IMR-90 (cell line): ENCODE measurements at regions not wholly inside any gene's neighbourhood (a gene's known extent, or its start where the extent isn't known, plus 50 kb on each side); places are given as distances from the start of the nearest gene placed in this dataset.

Experiments
- ATAC-seq: fragments of 200-7000 bp; cut with Tn5 transposase; 2 replicates; pipeline ENCODE4 v1.9.1; 2020; ENCODE audit warnings: low read depth, mild to moderate bottlenecking, moderate library complexity
- BruUV-seq: library from RNA; stranded (reverse); fragments of 400-500 nt; replicated peaks from 2 replicates; lab custom pipeline; 2021; lab: Mats Ljungman, UMichigan
- CTCF ChIA-PET: fragments of 300-600 bp; formaldehyde crosslinking; extraction: SDS; loops from one replicate; lab custom pipeline; 2021; ENCODE audit warnings: antibody characterized with exemption; lab: Yijun Ruan, JAX
- POLR2A ChIA-PET: fragments of 300-600 bp; sonication (Branson Sonifier 250); formaldehyde crosslinking; loops from one replicate; lab custom pipeline; 2022; ENCODE audit warnings: antibody characterized with exemption; ENCODE audit not compliant: unreplicated experiment; lab: Charles Lee
- DNase-seq: peaks from one replicate; pipeline ENCODE4 v3.0.0; 2013
- H2AFZ ChIP-seq: replicated peaks from 2 replicates; pipeline ENCODE3; 2013; ENCODE audit warnings: low read length, mild to moderate bottlenecking; ENCODE audit not compliant: poor library complexity
- H2AK5ac ChIP-seq: 2 replicates; pipeline ENCODE4 v1.6.1; 2013; ENCODE audit warnings: low read depth, low read length, inconsistent platforms
- H2AK9ac ChIP-seq: replicated peaks from 2 replicates; pipeline ENCODE3; 2013; ENCODE audit warnings: mild to moderate bottlenecking, low read depth, low read length, moderate library complexity; ENCODE audit not compliant: poor library complexity
- H2BK120ac ChIP-seq: 2 replicates; pipeline ENCODE4 v1.6.1; 2013; ENCODE audit warnings: low read depth, low read length, inconsistent platforms
- H2BK15ac ChIP-seq: 3 replicates; pipeline ENCODE4 v1.6.1; 2013; ENCODE audit warnings: low read depth, low read length, inconsistent platforms
- H2BK20ac ChIP-seq: 2 replicates; pipeline ENCODE4 v1.6.1; 2013; ENCODE audit warnings: low read depth, mild to moderate bottlenecking, inconsistent platforms, low read length, moderate library complexity
- H2BK5ac ChIP-seq: 2 replicates; pipeline ENCODE4 v1.6.1; 2013; ENCODE audit warnings: mild to moderate bottlenecking, low read depth, low read length, inconsistent platforms; ENCODE audit not compliant: poor library complexity, severe bottlenecking
- H3K14ac ChIP-seq: replicated peaks from 2 replicates; pipeline ENCODE4 v1.6.1; 2013; ENCODE audit warnings: low read depth, low read length, inconsistent platforms
- H3K18ac ChIP-seq: 2 replicates; pipeline ENCODE4 v1.6.1; 2013; ENCODE audit warnings: low read depth, low read length, control low read depth
- H3K23ac ChIP-seq: 2 replicates; pipeline ENCODE4 v1.6.1; 2013; ENCODE audit warnings: low read depth, low read length, inconsistent platforms
- H3K27ac ChIP-seq: 2 replicates; pipeline ENCODE4 v1.5.1; 2013; ENCODE audit warnings: mild to moderate bottlenecking, control low read depth, low read length; ENCODE audit not compliant: insufficient read depth
- H3K27me3 ChIP-seq: 2 replicates; pipeline ENCODE4 v1.6.1; 2013; ENCODE audit warnings: low read length; ENCODE audit not compliant: control insufficient read depth, insufficient read depth
- H3K36me3 ChIP-seq: 2 replicates; pipeline ENCODE4 v1.6.1; 2013; ENCODE audit warnings: low read length, mixed read lengths; ENCODE audit not compliant: control insufficient read depth, insufficient read depth
- H3K4ac ChIP-seq: 2 replicates; pipeline ENCODE4 v1.6.1; 2013; ENCODE audit warnings: low read depth, low read length, inconsistent platforms
- H3K4me1 ChIP-seq: 2 replicates; pipeline ENCODE4 v1.6.1; 2013; ENCODE audit warnings: low read length, mixed read lengths; ENCODE audit not compliant: control insufficient read depth, insufficient read depth
- H3K4me2 ChIP-seq: 2 replicates; pipeline ENCODE4 v1.6.1; 2013; ENCODE audit warnings: low read depth, mild to moderate bottlenecking, control low read depth, low read length, moderate library complexity
- H3K4me3 ChIP-seq: 2 replicates; pipeline ENCODE4 v1.5.1; 2013; ENCODE audit warnings: low read depth, mild to moderate bottlenecking, control low read depth, low read length, moderate library complexity; ENCODE audit not compliant: insufficient read depth
- H3K56ac ChIP-seq: 2 replicates; pipeline ENCODE4 v1.6.1; 2013; ENCODE audit warnings: low read length, inconsistent platforms; ENCODE audit not compliant: insufficient read depth; ENCODE audit errors: extremely low read depth
- H3K79me1 ChIP-seq, 2 experiments: 2 replicates each; pipeline ENCODE4 v1.6.1; 2013; ENCODE audit warnings: low read length in 2 of 2, inconsistent platforms in 1 of 2, low read depth in 1 of 2
- H3K9ac ChIP-seq: 2 replicates; pipeline ENCODE4 v1.6.1; 2013; ENCODE audit warnings: low read depth, low read length, control low read depth
- H3K9me1 ChIP-seq: 2 replicates; pipeline ENCODE4 v1.6.1; 2013; ENCODE audit warnings: low read length, inconsistent platforms; ENCODE audit not compliant: insufficient read depth
- H3K9me3 ChIP-seq: 2 replicates; pipeline ENCODE4 v1.6.1; 2013; ENCODE audit warnings: low read length; ENCODE audit not compliant: control insufficient read depth, insufficient read depth
- H4K20me1 ChIP-seq: 2 replicates; pipeline ENCODE4 v1.6.1; 2013; ENCODE audit warnings: low read length, inconsistent platforms; ENCODE audit not compliant: insufficient read depth
- H4K5ac ChIP-seq: 2 replicates; pipeline ENCODE4 v1.6.1; 2013; ENCODE audit warnings: mild to moderate bottlenecking, low read depth, low read length, control low read depth
- H4K8ac ChIP-seq, 2 experiments: 2 replicates each; pipeline ENCODE4 v1.6.1; 2013; ENCODE audit warnings: low read depth in 2 of 2, low read length in 2 of 2, control low read depth in 1 of 2, inconsistent platforms in 1 of 2
- H4K91ac ChIP-seq: 2 replicates; pipeline ENCODE4 v1.6.1; 2013; ENCODE audit warnings: low read depth, low read length, inconsistent platforms; ENCODE audit not compliant: insufficient read depth
- BHLHE40 ChIP-seq: fragments of 150-350 bp; IDR thresholded peaks from 2 replicates; pipeline ENCODE4 v1.6.1; 2016; ENCODE audit warnings: mild to moderate bottlenecking, low read depth, low read length
- CEBPB ChIP-seq: IDR thresholded peaks from 2 replicates; pipeline ENCODE4 v1.6.1; 2012; ENCODE audit warnings: low read depth, low read length, improper control_type of control experiment
- CHD1 ChIP-seq: IDR thresholded peaks from 2 replicates; pipeline ENCODE4 v1.6.1; 2012; ENCODE audit warnings: low read depth, low read length, improper control_type of control experiment
- FOS ChIP-seq: fragments of 150-350 bp; IDR thresholded peaks from 2 replicates; pipeline ENCODE4 v1.6.1; 2016; ENCODE audit warnings: low read depth, low read length
- MAFK ChIP-seq: IDR thresholded peaks from 2 replicates; pipeline ENCODE4 v1.6.1; 2012; ENCODE audit warnings: low read depth, low read length, improper control_type of control experiment
- MAZ ChIP-seq: IDR thresholded peaks from 2 replicates; pipeline ENCODE4 v1.6.1; 2012; ENCODE audit warnings: low read depth, mild to moderate bottlenecking, low read length, improper control_type of control experiment, moderate library complexity, borderline replicate concordance
- MXI1 ChIP-seq: IDR thresholded peaks from 2 replicates; pipeline ENCODE4 v1.6.1; 2012; ENCODE audit warnings: low read depth, mild to moderate bottlenecking, low read length, moderate library complexity, borderline replicate concordance
- NFE2L2 ChIP-seq: fragments of 150-350 bp; IDR thresholded peaks from 2 replicates; pipeline ENCODE4 v1.6.1; 2016; ENCODE audit warnings: low read depth, mild to moderate bottlenecking, low read length
- POLR2A ChIP-seq: IDR thresholded peaks from 2 replicates; pipeline ENCODE4 v1.6.1; 2012; ENCODE audit warnings: mild to moderate bottlenecking, low read depth, low read length
- RAD21 ChIP-seq: IDR thresholded peaks from 2 replicates; pipeline ENCODE4 v1.6.1; 2012; ENCODE audit warnings: low read length, improper control_type of control experiment
- RCOR1 ChIP-seq: IDR thresholded peaks from 2 replicates; pipeline ENCODE4 v1.6.1; 2012; ENCODE audit warnings: mild to moderate bottlenecking, low read length, improper control_type of control experiment; ENCODE audit not compliant: insufficient replicate concordance
- RFX5 ChIP-seq: IDR thresholded peaks from 2 replicates; pipeline ENCODE4 v1.8.0; 2012; ENCODE audit warnings: low read depth, mild to moderate bottlenecking, low read length, moderate library complexity
- SMC3 ChIP-seq: fragments of 150-350 bp; IDR thresholded peaks from 2 replicates; pipeline ENCODE4 v1.6.1; 2016; ENCODE audit warnings: low read depth, mild to moderate bottlenecking, antibody characterized with exemption, low read length, moderate library complexity
- WGBS, 2 experiments: methylation state at CpG; one replicate each; pipeline versions ENCODE4 v1.1.5 to v1.1.7; 2013; ENCODE audit warnings: missing lambda C conversion rate in 2 of 2; ENCODE audit not compliant: insufficient read length in 1 of 2; ENCODE audit errors: extremely low coverage in 2 of 2; 5-methylcytosine and 5-hydroxymethylcytosine counted together
- dilution Hi-C: fragments of 300-500 bp; cut with HindIII; formaldehyde crosslinking; loops from one replicate; pipeline ENCODE4 v1.14.3; 2018; ENCODE audit warnings: low sequenced_read_pairs; ENCODE audit not compliant: unreplicated experiment
- in situ Hi-C: fragments of 300-500 bp; cut with MboI; formaldehyde crosslinking; loops from 3 replicates; pipeline ENCODE4 v1.14.3; 2019; ENCODE audit warnings: low sequenced_read_pairs, inconsistent platforms, mixed read lengths
- intact Hi-C: fragments of 100-400 bp; cut with micrococcal nuclease; formaldehyde crosslinking; loops from 2 replicates; pipeline ENCODE4 v1.10.0; 2022
- TF ChIP-seq, protein P1 (sequence below): conservative IDR thresholded peaks from 2 replicates; pipeline ENCODE4 v1.5.1; 2012; ENCODE audit warnings: mild to moderate bottlenecking, low read depth, low read length, improper control_type of control experiment
- TF ChIP-seq, protein P2 (sequence below): fragments of 150-350 bp; IDR thresholded peaks from 2 replicates; pipeline ENCODE4 v1.6.1; 2017; ENCODE audit warnings: mild to moderate bottlenecking, antibody characterized with exemption, low read length, low read depth
- TF ChIP-seq, protein P3 (sequence below): fragments of 150-350 bp; IDR thresholded peaks from 2 replicates; pipeline ENCODE4 v1.6.1; 2016; ENCODE audit warnings: low read depth, mild to moderate bottlenecking, low read length, moderate library complexity, borderline replicate concordance

DNA sequence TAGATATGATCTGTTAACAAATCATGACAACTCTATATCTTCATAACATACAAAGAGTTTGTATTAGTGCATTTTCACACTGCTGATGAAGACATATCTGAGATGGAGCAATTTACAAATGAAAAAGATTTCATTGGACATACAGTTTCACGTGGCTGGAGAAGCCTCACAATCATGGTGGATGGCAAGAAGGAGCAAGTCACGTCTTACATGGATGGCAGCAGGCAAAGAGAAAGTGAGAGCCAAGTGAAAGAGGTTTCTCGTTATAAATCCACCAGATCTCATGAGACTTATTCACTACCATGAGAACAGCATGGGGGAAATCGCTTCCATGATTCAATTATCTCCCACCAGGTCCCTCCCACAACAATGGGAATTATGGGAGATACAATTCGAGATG lies 157.6 kb downstream of the DUSP6 start:
- in situ Hi-C loops = no loop called here
- H3K4me2 ChIP-seq = no peak overlapping the region

More for the DNA sequence above, 157.6 kb downstream of the DUSP6 start:
- no peak for ATAC-seq
- no peak overlapping the region for H3K9ac ChIP-seq
- H4K5ac ChIP-seq = no peak overlapping the region
- H4K91ac ChIP-seq = no peak overlapping the region
- no peak overlapping the region for H3K56ac ChIP-seq
- no peak overlapping the region for H3K4ac ChIP-seq
- H3K27ac ChIP-seq = no peak overlapping the region
- H2AK9ac ChIP-seq = no peak overlapping the region
- TF ChIP-seq, protein P1, sequence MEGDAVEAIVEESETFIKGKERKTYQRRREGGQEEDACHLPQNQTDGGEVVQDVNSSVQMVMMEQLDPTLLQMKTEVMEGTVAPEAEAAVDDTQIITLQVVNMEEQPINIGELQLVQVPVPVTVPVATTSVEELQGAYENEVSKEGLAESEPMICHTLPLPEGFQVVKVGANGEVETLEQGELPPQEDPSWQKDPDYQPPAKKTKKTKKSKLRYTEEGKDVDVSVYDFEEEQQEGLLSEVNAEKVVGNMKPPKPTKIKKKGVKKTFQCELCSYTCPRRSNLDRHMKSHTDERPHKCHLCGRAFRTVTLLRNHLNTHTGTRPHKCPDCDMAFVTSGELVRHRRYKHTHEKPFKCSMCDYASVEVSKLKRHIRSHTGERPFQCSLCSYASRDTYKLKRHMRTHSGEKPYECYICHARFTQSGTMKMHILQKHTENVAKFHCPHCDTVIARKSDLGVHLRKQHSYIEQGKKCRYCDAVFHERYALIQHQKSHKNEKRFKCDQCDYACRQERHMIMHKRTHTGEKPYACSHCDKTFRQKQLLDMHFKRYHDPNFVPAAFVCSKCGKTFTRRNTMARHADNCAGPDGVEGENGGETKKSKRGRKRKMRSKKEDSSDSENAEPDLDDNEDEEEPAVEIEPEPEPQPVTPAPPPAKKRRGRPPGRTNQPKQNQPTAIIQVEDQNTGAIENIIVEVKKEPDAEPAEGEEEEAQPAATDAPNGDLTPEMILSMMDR = no peak
- TF ChIP-seq POLR2A = no peak
- TF ChIP-seq BHLHE40 = no peak
- TF ChIP-seq CHD1 = no peak
- no peak for TF ChIP-seq RAD21
- TF ChIP-seq NFE2L2 = no peak
- TF ChIP-seq, protein P2, sequence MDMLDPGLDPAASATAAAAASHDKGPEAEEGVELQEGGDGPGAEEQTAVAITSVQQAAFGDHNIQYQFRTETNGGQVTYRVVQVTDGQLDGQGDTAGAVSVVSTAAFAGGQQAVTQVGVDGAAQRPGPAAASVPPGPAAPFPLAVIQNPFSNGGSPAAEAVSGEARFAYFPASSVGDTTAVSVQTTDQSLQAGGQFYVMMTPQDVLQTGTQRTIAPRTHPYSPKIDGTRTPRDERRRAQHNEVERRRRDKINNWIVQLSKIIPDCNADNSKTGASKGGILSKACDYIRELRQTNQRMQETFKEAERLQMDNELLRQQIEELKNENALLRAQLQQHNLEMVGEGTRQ = no peak
- no peak for TF ChIP-seq MAZ
- no peak for TF ChIP-seq MAFK
- TF ChIP-seq, protein P3, sequence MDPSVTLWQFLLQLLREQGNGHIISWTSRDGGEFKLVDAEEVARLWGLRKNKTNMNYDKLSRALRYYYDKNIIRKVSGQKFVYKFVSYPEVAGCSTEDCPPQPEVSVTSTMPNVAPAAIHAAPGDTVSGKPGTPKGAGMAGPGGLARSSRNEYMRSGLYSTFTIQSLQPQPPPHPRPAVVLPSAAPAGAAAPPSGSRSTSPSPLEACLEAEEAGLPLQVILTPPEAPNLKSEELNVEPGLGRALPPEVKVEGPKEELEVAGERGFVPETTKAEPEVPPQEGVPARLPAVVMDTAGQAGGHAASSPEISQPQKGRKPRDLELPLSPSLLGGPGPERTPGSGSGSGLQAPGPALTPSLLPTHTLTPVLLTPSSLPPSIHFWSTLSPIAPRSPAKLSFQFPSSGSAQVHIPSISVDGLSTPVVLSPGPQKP = no peak
- no peak for TF ChIP-seq CEBPB
- TF ChIP-seq MXI1 = no peak
- no peak for TF ChIP-seq RCOR1
- no peak for TF ChIP-seq RFX5
- TF ChIP-seq FOS = no peak
- TF ChIP-seq SMC3 = no peak
- DNase-seq = no peak
- H2BK5ac ChIP-seq = no peak overlapping the region
- no peak overlapping the region for H2BK120ac ChIP-seq
- H3K9me3 ChIP-seq = no peaks in the 10 kb centered on the region
- no peak overlapping the region for H2BK15ac ChIP-seq
- CTCF ChIA-PET = interaction anchor here (0.7 kb wide), 1 partner anchor 43 kb away, joined by 4 read pairs; no protein-coding TSS in a partner anchor
- 86% methylated on average over 1 of the region's 5 CpGs; no CpG with 5 or more reads in 1 of the 2 experiments for WGBS, 2 experiments
- no peak overlapping the region for H2AK5ac ChIP-seq
- no peak overlapping the region for H2BK20ac ChIP-seq
- H3K23ac ChIP-seq = no peak overlapping the region
- no peak overlapping the region for H3K14ac ChIP-seq
- no peak overlapping the region for H4K8ac ChIP-seq
- intact Hi-C loops = loop anchor here (5.0 kb wide), 1 partner anchor 258 kb away; no protein-coding TSS in a partner anchor
- H3K4me1 ChIP-seq = peaks cover 7% of the 10 kb centered on the region
- dilution Hi-C loops = no loop called here
- H3K27me3 ChIP-seq = no peaks in the 10 kb centered on the region
- no peaks in the 10 kb centered on the region for H3K36me3 ChIP-seq
- no peaks in the 10 kb centered on the region for H3K9me1 ChIP-seq
- POLR2A ChIA-PET = no interaction called here
- no TSS peak for BruUV-seq
- no peak overlapping the region for H3K18ac ChIP-seq
- H4K20me1 ChIP-seq = no peaks in the 10 kb centered on the region
- H2AFZ ChIP-seq = no peak overlapping the region
- no peak overlapping the region for H3K4me3 ChIP-seq
- H3K79me1 ChIP-seq = no peaks in the 10 kb centered on the region
